MM.1S (cell line): ENCODE measurements at regions not wholly inside any gene's neighbourhood (a gene's known extent, or its start where the extent isn't known, plus 50 kb on each side); places are given as distances from the start of the nearest gene placed in this dataset.

Experiments
- DNase-seq: peaks from one replicate; pipeline ENCODE4 v3.0.0-alpha.2; 2015
- H2AFZ ChIP-seq: fragments of 300-600 bp; sonication (generic); 2 replicates; pipeline ENCODE4 v1.6.0; 2016; ENCODE audit warnings: antibody characterized with exemption, low read length
- H3F3A ChIP-seq: fragments of 300-600 bp; sonication (generic); 2 replicates; pipeline ENCODE4 v1.6.1; 2016; ENCODE audit warnings: mild to moderate bottlenecking, antibody characterized with exemption, low read length, moderate library complexity, mixed read lengths; ENCODE audit not compliant: insufficient read depth
- H3K27ac ChIP-seq: fragments of 300-600 bp; sonication (generic); 2 replicates; pipeline ENCODE4 v1.5.1; 2016; ENCODE audit warnings: mild to moderate bottlenecking, low read length
- H3K27me3 ChIP-seq: fragments of 300-600 bp; sonication (generic); replicated peaks from 2 replicates; pipeline ENCODE4 v1.6.0; 2016; ENCODE audit warnings: low read length; ENCODE audit not compliant: insufficient read depth
- H3K36me3 ChIP-seq: fragments of 300-600 bp; sonication (generic); replicated peaks from 2 replicates; pipeline ENCODE4 v1.6.1; 2016; ENCODE audit warnings: mild to moderate bottlenecking, low read length, mixed read lengths; ENCODE audit not compliant: insufficient read depth
- H3K4me1 ChIP-seq: fragments of 300-600 bp; sonication (generic); 2 replicates; pipeline ENCODE4 v1.6.1; 2016; ENCODE audit warnings: low read length, mixed read lengths
- H3K4me2 ChIP-seq: fragments of 300-600 bp; sonication (generic); 2 replicates; pipeline ENCODE4 v1.6.0; 2016; ENCODE audit warnings: low read depth, low read length
- H3K4me3 ChIP-seq: fragments of 300-600 bp; sonication (generic); 2 replicates; pipeline ENCODE4 v1.5.1; 2016; ENCODE audit warnings: low read length, mixed read lengths
- H3K79me2 ChIP-seq: fragments of 300-600 bp; sonication (generic); 2 replicates; pipeline ENCODE4 v1.6.1; 2016; ENCODE audit warnings: mixed run types, low read length, mixed read lengths
- H3K9ac ChIP-seq: fragments of 300-600 bp; sonication (generic); 2 replicates; pipeline ENCODE4 v1.6.1; 2016; ENCODE audit warnings: low read length, mixed read lengths
- H3K9me2 ChIP-seq: fragments of 300-600 bp; sonication (generic); replicated peaks from 2 replicates; pipeline ENCODE4 v1.6.1; 2016; ENCODE audit warnings: mild to moderate bottlenecking, low read length, mixed read lengths; ENCODE audit not compliant: insufficient read depth
- H3K9me3 ChIP-seq: fragments of 300-600 bp; sonication (generic); replicated peaks from 2 replicates; pipeline ENCODE4 v1.6.1; 2016; ENCODE audit warnings: mild to moderate bottlenecking, low read length, mixed read lengths; ENCODE audit not compliant: insufficient read depth
- H4K20me1 ChIP-seq: fragments of 300-600 bp; sonication (generic); 2 replicates; pipeline ENCODE4 v1.6.1; 2016; ENCODE audit warnings: mild to moderate bottlenecking, low read length, moderate library complexity, mixed read lengths; ENCODE audit not compliant: insufficient read depth
- CTCF ChIP-seq: fragments of 300-600 bp; sonication (generic); IDR thresholded peaks from 2 replicates; pipeline ENCODE4 v1.5.1; 2016; ENCODE audit warnings: antibody characterized with exemption, low read length, mixed read lengths
- EZH2 ChIP-seq: fragments of 300-600 bp; sonication (generic); optimal IDR thresholded peaks from 2 replicates; pipeline ENCODE3; 2017; ENCODE audit warnings: low read depth, mild to moderate bottlenecking, antibody characterized with exemption, low read length, mixed read lengths
- EZH2phosphoT487 ChIP-seq: fragments of 300-600 bp; sonication (generic); IDR thresholded peaks from 2 replicates; pipeline ENCODE4 v1.6.1; 2018; ENCODE audit warnings: antibody characterized with exemption, low read length

- H3K36me3 ChIP-seq, result no peaks in the 10 kb centered on the region
- no peaks in the 10 kb centered on the region for H3K27me3 ChIP-seq
- H3F3A ChIP-seq, result no peaks in the 10 kb centered on the region
- H3K27ac ChIP-seq, result no peak overlapping the region
- no peaks in the 10 kb centered on the region for H3K4me1 ChIP-seq
- no peaks in the 10 kb centered on the region for H3K79me2 ChIP-seq
- no peaks in the 10 kb centered on the region for H3K9me3 ChIP-seq
- no peak for TF ChIP-seq EZH2
- TF ChIP-seq EZH2phosphoT487, result no peak
- no peak for TF ChIP-seq CTCF
- no peaks in the 10 kb centered on the region for H3K9me2 ChIP-seq
- DNase-seq, result no peak
- H3K9ac ChIP-seq, result no peak overlapping the region
- no peaks in the 10 kb centered on the region for H4K20me1 ChIP-seq
- H2AFZ ChIP-seq, result no peak overlapping the region
- H3K4me2 ChIP-seq, result no peak overlapping the region
- H3K4me3 ChIP-seq, result no peak overlapping the region
Measured at GRCh38 chr5:81881595-81881994, 90.2 kb upstream of the ATG10 start.

- Histone ChIP-seq H3F3A (no peaks in the 10 kb centered on the region), H3K9me3 (no peaks in the 10 kb centered on the region), H3K9me2 (no peaks in the 10 kb centered on the region), H3K27ac (no peak overlapping the region), H3K4me1 (no peaks in the 10 kb centered on the region), H3K27me3 (no peaks in the 10 kb centered on the region), H4K20me1 (no peaks in the 10 kb centered on the region), H3K4me3 (no peak overlapping the region), H3K36me3 (no peaks in the 10 kb centered on the region), H2AFZ (no peak overlapping the region), H3K79me2 (no peaks in the 10 kb centered on the region), H3K9ac (no peak overlapping the region), H3K4me2 (no peak overlapping the region)
- TF ChIP-seq EZH2phosphoT487 (no peak), EZH2 (no peak), CTCF (no peak)
- DNase-seq, result no peak
Measured at GRCh38 chr5:81879936-81880335, 91.9 kb upstream of the ATG10 start.

GRCh38 chr5:81878333-81878732 lies 93.5 kb upstream of the ATG10 start:
- no peak overlapping the region for H3K4me3 ChIP-seq
- no peak for DNase-seq
- H3K9me3 ChIP-seq, result no peaks in the 10 kb centered on the region
- TF ChIP-seq CTCF (no peak), EZH2 (no peak), EZH2phosphoT487 (no peak)
- no peaks in the 10 kb centered on the region for H3K4me1 ChIP-seq
- H3K27ac ChIP-seq, result no peak overlapping the region
- H3K9me2 ChIP-seq, result no peaks in the 10 kb centered on the region
- H2AFZ ChIP-seq, result no peak overlapping the region
- no peaks in the 10 kb centered on the region for H4K20me1 ChIP-seq
- H3K36me3 ChIP-seq, result no peaks in the 10 kb centered on the region
- no peaks in the 10 kb centered on the region for H3K79me2 ChIP-seq
- no peaks in the 10 kb centered on the region for H3K27me3 ChIP-seq
- no peaks in the 10 kb centered on the region for H3F3A ChIP-seq
- no peak overlapping the region for H3K4me2 ChIP-seq
- no peak overlapping the region for H3K9ac ChIP-seq

GRCh38 chr5:81866994-81867393 lies 104.8 kb upstream of the ATG10 start:
- H2AFZ ChIP-seq, result no peak overlapping the region
- H3K4me2 ChIP-seq, result no peak overlapping the region
- no peaks in the 10 kb centered on the region for H3K79me2 ChIP-seq
- H3K9ac ChIP-seq, result no peak overlapping the region
- no peaks in the 10 kb centered on the region for H3K36me3 ChIP-seq
- H3K27me3 ChIP-seq, result no peaks in the 10 kb centered on the region
- H3F3A ChIP-seq, result no peaks in the 10 kb centered on the region
- no peaks in the 10 kb centered on the region for H4K20me1 ChIP-seq
- no peaks in the 10 kb centered on the region for H3K9me3 ChIP-seq
- no peak for DNase-seq
- TF ChIP-seq CTCF (no peak), EZH2 (no peak), EZH2phosphoT487 (no peak)
- 0 out of 2 replicates have a peak, but pooled peaks cover 3% of the 10 kb centered on the region for H3K4me1 ChIP-seq
- H3K9me2 ChIP-seq, result no peaks in the 10 kb centered on the region
- no peak overlapping the region for H3K4me3 ChIP-seq
- H3K27ac ChIP-seq, result no peak overlapping the region
